GM19467 (cell line): ENCODE measurements at regions not wholly inside any gene's neighbourhood (a gene's known extent, or its start where the extent isn't known, plus 50 kb on each side); places are given as distances from the start of the nearest gene placed in this dataset.
"Not testable (repeated sequence)": the region's sequence is repeated elsewhere in the genome, so short reads cannot be mapped to it uniquely, and the experiment has no call there.

Experiments
- ATAC-seq: cut with Tn5 transposase; IDR thresholded peaks from one replicate; pipeline ENCODE4 v1.9.1; 2021; ENCODE audit warnings: mild to moderate bottlenecking, moderate library complexity; ENCODE audit not compliant: unreplicated experiment

DNA sequence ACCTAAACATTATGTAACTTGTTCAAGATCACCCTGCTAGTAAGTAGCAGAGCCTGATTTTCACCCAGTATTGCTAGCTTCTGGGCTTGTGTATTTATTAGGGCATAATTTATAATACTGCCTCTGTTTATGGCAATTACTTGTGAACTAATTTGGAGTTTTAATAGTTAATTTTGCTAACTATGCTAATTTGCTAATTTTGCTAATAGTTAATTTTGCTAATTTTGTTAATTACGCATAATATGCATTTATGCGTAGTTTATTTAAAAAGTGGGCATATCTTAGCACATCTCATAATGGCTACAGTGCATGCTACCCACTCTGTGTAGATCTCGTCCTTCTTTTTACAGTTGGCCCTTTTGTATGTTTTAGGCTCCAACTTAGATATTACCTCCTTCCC lies 898.1 kb upstream of the EPHA5 start:
- no peak for ATAC-seq

DNA sequence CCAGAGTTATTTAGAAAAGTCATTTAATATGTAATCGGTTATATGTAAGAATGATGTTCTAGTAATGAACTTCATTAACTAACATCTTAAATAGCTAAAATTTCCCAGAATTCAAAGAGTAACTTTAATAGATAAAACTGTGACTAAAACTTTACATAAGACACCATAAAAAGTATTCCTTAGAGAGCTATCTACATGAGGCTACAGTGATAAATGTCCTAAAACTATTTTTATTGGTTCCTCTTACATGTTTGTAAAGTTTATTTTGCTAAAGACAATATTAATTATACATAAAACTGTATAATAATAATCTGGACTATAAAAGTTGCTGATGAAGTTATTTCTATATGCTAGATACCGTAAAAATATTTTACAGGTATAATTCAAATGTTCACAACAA lies 897.7 kb upstream of the EPHA5 start:
- ATAC-seq = no peak

DNA sequence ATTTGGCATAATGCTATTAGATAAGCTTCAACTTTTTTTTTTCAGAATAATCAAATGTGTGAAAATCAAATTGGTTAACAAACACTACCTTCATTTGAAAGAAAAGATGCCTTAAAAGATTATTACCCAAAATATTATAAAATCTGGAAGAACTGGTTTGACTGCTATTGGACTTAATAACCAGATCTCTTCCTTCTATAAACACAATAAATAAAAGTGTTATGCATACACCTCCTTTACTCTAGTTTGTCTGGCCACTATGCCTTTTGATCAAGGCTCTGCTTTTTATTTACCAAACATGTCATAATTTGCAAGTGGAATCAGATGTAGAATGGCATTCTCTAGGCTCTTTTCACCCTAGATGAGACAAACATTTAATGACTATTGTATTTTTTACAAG lies 897.3 kb upstream of the EPHA5 start:
- no peak for ATAC-seq

GRCh38 chr4:66565801-66566200 lies 895.5 kb upstream of the EPHA5 start:
- ATAC-seq = no peak

DNA sequence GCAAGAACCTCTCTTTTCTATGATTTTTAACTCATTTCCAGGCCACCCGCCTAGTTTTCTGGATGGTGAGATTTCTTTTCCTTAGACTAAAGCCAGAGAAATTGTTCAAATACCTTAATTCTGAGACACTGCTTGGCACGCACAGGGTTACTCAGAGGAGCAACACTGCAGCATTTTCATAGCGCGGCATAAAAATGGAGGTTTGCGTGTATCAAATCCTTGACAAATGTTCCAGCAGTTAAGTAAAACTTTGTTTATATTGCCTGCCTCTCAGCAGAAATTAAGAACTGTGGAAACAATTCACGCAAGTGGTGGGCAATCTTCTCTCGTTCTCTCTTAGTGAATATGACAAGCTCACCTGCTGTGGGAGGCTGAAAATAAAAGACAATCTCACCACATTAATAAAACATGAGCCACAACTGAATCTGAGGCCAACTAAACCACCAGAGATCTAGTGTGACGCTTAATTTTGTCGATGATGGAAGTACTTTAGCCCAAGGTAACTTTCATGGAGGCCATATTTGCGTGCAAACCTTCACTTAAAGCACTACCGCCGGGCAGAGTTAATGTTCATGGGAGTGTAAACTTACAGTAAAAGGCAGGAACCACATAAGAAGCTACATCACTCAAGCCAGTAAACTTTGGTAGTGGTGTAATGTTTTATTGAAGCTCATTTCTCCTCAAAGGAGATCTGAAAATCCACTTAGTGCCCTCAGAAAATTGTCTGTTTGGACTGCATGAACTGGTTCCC lies 894.8 kb upstream of the EPHA5 start:
- no peak for ATAC-seq

DNA sequence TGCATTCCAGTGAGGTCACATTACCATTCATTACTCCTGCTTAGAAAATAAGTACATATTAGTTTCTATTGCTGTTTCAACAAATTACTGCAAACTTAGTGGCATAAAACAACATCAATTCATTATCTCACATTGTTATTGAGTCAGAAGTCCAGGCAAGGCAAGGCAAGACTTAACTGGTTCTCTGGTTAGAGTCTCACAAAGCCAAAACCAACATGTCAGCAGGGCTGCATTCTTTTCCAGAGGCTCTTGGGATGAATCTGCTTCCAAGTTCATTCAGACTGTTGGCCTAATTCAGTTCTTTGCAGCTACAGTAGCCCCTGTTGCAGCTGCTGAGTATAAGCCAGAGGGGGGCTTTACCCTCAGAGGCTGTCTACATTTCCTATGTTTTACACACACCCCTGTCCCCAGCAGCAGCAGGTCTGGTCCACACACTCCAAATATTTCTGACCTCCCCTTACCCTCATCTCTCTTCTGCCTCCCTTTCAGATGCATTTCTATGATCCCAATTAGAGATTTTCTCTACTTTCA lies 892.1 kb upstream of the EPHA5 start:
- ATAC-seq = no peak

DNA sequence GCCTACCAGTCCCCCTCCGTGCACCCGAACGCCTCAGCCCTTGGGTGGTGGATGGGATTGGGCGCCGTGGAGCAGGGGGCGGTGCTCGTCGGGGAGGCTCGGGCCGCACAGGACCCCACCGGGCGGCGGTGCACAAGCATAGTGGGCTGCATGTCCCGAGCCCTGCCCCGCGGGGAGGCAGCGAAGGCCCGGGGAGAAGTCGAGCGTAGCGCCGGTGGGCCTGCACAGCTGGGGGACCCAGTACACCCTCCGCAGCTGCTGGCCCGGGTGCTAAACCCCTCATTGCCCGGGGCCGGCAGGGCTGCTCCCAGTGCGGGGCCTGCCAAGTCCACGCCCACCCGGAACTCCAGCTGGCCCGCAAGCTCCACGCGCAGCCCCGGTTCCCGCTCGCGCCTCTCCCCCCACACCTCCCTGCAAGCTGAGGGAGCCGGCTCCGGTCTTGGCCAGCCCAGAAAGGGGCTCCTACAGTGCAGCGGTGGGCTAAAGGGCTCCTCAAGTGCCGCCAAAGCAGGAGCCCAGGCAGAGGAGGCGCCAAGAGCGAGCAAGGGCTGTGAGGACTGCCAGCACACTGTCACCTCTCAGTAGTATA lies 891.3 kb upstream of the EPHA5 start:
- not testable (repeated sequence) for ATAC-seq

DNA sequence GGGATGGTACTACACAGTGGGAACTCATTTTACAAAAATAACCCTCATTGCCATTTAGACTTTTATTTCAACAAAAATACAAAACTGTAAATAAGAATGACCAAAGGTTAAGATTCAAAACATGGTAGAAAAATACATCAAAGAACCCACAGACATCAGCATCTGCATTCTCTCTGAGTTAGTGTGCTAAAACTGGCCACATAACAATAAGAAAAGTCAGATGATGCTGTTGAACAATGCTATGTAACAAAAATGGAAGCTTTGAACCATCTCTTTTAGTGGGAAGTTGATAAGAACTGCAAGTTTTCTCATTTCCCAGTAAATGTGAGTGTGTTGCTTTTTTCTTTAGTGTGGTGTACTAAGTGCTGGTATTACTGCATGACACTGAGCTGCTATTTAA lies 888.4 kb upstream of the EPHA5 start:
- ATAC-seq = no peak

- ATAC-seq = no peak
These were observed 886.5 kb upstream of the EPHA5 start for GRCh38 chr4:66556651-66557278.

DNA sequence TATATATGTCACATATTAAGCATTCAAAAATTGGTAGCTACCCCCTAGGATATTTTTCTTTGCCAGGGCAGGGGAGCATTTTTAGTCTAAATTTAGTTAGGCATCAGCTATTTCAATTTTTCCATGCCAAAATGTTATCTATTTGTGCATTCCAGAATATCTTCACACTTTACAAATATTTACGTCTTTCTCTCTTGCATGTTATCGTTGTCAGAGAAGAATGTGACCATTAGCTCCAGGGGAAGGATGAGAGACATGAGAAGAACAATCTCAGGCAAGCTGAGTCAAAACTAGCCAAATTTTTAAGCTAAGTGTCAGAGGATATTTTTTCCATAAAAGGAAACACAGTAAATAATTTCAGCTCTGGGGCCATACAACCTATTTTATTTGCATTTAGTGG lies 885.0 kb upstream of the EPHA5 start:
- no peak for ATAC-seq

DNA sequence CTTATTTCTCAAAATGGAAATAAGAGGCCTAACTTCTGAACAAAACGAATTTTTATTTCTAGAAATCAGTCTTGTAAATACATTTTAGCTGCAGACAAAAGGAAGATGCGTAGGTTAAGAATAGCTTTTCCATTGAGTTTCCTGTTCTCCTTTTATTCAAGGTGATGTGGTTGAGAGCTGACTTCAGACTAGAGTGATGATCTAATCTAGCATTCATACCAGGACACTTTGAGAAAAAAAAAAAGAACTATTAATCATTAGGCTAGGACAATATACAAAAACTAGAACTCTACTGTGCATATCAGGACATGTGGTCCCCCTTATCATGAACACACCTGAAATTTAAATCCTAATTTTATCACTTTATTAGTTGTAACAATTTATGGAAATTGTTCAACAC lies 884.5 kb upstream of the EPHA5 start:
- ATAC-seq = no peak

DNA sequence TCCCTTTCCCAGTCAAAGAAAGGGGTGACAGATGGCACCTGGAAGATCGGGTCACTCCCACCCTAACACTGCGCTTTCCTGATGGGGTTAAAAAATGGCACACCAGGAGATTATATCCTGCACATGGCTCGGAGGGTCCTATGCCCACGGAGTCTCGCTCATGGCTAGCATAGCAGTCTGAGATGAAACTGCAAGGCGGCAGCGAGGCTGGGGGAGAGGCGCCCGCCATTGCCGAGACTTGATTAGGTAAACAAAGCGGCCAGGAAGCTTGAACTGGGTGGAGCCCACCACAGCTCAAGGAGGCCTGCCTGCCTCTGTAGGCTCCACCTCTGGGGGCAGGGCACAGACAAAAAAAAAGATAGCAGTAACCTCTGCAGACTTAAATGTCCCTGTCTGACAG lies 875.0 kb upstream of the EPHA5 start:
- ATAC-seq = not testable (repeated sequence)

DNA sequence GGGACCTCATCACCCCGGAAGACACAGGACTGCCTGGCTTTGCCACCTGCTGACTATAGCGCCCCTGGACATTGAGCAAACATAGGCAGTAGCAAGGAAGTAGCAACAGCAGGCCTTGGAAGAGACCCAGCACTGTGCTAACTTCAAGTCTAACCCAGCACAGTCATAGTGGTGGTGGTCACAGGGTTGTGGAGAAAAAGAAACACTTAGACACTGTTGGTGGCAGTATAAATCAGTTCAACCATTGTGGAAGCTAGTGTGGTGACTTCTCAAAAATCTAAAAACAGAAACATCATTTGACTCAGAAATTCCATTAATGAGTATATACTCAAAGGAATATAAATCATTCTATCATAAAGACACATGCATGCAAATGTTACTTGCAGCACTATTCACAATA lies 874.0 kb upstream of the EPHA5 start:
- ATAC-seq = no peak

GRCh38 chr4:66539745-66540144 lies 869.5 kb upstream of the EPHA5 start:
- no peak for ATAC-seq

DNA sequence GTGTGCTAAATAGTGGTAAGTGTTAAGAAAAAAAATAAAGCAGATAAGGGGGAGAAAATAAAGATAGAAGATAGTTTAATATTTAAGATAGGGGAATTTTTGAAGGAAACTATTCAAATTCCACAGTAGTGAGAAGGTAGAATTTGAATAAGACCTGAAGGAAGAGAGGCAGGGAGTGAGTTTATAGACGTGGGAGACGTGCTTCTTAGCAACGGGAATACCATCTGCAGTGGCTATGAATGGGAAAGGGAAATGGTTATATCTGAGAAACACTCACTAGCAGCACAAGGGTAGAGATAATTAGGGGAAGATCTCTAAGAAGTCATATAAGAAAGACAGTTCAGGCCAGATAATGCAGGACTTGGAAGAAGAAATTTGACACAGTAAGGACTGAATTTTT lies 854.5 kb upstream of the EPHA5 start:
- no peak for ATAC-seq

DNA sequence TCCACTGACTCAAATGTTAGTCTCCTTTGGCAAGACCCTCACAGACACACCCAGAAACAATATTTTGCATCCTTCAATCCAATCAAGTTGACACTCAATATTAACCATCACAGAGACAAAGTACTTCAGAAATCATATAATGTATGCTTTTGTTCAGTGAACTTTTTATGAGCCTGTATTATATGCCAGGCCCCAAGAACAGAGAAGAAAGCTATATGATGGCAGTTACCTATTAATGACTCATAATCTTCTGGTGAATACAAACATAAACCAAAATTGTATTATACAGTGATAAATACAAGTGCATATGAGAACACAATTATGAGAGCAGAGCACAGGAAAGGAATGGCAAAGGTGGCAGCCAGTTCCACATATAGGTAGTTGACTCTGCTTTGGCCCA lies 852.0 kb upstream of the EPHA5 start:
- ATAC-seq = no peak

DNA sequence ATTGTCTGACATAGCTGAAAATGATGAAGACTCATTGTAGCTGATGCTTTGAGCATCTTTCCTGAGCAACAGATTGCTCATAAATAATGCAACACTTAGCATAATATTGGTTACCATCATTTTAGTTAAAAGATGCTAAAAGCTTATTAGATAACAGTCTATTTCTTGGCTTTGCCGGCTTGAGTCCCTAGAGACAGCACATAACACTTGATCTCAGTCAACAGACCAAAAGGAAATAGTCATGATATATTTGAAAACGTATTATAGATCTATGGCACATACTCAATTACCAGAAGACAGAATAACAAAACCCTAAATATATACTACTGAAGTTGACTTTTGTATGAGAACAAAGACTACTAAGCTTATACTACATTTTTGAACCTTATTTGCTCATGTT lies 846.7 kb upstream of the EPHA5 start:
- no peak for ATAC-seq

GRCh38 chr4:66506985-66507384 lies 836.7 kb upstream of the EPHA5 start:
- no peak for ATAC-seq

- no peak for ATAC-seq
These were observed 831.7 kb upstream of the EPHA5 start for GRCh38 chr4:66501997-66502396.

DNA sequence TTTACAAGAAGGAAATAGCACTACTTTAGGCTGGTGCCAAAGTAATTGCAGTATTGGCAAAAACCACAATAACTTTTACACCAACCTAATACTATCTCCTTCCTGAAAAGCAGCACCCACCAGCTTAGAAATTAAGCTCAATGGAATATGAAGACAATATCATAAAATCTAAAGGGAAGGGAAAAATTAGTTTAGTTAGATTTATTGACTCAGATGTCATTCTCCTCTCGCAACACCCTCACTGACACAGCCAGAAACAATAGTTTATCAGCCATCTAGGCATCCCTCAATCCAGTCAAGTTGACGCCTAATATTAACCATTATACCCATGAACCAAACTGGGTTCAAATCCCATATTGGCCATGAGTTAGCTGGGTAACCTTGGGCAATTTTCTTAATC lies 820.4 kb upstream of the EPHA5 start:
- no peak for ATAC-seq

DNA sequence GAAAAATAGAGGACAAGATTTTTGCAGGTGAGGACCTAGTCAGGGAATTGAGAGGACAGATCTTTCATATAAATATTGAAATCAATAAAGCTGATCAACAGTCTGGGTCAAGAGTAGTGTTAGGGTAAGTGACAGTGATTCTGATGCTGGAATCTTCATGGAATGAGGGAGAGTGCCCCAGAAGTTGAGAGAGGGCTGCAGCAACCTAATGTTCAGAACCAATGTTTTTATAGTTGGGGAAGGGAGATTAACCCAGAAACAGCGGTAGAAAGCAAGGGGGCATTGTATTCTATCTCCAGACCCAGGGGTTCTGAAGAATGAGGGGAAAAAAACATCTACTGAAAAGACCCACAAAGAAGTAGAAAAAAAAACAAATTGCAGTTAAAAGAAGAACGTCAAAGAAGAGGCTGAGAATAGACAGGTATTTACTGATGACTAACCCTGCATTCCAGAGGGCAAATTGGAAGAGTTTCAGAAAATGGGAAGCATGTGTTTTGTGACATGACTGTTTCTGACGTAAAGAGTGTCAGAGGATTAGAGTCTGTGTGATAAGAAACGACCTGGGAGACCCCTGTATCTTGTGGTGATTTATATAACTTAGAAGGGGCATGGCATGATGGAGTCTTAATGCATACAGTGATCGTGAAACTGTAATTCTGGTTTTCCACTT lies 819.6 kb upstream of the EPHA5 start:
- no peak for ATAC-seq

GRCh38 chr4:66489370-66489769 lies 819.1 kb upstream of the EPHA5 start:
- no peak for ATAC-seq
